ENCODE measurements at regions not wholly inside any gene's neighbourhood (a gene's known extent, or its start where the extent isn't known, plus 50 kb on each side); places are given as distances from the start of the nearest gene placed in this dataset.

DNA sequence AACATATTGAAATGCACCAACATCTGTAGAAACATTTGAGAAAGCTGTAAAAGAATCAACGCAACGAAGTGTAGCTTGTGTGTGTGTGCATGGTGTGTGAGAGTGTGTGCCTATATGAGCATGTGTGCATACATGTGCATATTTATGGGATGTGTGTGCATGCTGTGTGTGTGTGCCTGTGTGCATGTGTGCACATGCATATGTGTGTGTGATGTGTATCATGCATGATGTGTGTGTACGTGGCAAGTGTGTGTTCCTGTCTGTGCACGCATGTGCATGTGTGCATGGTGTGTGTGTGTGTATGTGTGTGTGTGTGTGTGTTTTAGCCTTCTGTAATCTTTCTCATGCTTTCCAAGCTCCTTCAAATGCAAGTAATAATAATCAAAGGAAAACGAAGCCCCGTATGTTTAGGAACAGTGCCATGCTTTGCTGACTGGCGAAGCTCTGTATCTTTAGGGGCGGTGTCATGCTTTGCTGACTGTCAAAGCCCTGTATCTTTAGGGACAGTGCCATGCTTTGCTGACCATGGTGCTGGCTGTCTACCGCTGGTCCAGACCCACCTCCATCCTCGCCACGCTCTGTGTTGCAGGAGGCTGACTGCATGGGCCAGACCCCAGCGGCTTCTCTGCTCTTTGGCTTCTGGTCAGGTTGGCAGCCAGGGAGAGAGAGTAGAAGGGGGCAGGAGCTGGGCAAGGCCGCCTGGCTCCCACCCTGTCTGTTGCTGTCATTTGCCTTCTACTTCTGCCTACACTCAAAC is 129.2 kb downstream of the ASB1 start:
- TF ChIP-seq TCF7L2 (IDR thresholded peaks at IDR 0.05; ENCODE audit: low read depth, low read length) = no peak
- TF ChIP-seq POLR2AphosphoS5 (IDR thresholded peaks at IDR 0.05; ENCODE audit: low read depth, low read length) = no peak
- TF ChIP-seq, protein P1, sequence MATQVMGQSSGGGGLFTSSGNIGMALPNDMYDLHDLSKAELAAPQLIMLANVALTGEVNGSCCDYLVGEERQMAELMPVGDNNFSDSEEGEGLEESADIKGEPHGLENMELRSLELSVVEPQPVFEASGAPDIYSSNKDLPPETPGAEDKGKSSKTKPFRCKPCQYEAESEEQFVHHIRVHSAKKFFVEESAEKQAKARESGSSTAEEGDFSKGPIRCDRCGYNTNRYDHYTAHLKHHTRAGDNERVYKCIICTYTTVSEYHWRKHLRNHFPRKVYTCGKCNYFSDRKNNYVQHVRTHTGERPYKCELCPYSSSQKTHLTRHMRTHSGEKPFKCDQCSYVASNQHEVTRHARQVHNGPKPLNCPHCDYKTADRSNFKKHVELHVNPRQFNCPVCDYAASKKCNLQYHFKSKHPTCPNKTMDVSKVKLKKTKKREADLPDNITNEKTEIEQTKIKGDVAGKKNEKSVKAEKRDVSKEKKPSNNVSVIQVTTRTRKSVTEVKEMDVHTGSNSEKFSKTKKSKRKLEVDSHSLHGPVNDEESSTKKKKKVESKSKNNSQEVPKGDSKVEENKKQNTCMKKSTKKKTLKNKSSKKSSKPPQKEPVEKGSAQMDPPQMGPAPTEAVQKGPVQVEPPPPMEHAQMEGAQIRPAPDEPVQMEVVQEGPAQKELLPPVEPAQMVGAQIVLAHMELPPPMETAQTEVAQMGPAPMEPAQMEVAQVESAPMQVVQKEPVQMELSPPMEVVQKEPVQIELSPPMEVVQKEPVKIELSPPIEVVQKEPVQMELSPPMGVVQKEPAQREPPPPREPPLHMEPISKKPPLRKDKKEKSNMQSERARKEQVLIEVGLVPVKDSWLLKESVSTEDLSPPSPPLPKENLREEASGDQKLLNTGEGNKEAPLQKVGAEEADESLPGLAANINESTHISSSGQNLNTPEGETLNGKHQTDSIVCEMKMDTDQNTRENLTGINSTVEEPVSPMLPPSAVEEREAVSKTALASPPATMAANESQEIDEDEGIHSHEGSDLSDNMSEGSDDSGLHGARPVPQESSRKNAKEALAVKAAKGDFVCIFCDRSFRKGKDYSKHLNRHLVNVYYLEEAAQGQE (IDR thresholded peaks at IDR 0.05; ENCODE audit: insufficient read depth in 1 of 2, low read depth in 2 of 2, low read length in 1 of 2) = no peak; a peak in 1 of 4 replicates
- TF ChIP-seq, protein P2, sequence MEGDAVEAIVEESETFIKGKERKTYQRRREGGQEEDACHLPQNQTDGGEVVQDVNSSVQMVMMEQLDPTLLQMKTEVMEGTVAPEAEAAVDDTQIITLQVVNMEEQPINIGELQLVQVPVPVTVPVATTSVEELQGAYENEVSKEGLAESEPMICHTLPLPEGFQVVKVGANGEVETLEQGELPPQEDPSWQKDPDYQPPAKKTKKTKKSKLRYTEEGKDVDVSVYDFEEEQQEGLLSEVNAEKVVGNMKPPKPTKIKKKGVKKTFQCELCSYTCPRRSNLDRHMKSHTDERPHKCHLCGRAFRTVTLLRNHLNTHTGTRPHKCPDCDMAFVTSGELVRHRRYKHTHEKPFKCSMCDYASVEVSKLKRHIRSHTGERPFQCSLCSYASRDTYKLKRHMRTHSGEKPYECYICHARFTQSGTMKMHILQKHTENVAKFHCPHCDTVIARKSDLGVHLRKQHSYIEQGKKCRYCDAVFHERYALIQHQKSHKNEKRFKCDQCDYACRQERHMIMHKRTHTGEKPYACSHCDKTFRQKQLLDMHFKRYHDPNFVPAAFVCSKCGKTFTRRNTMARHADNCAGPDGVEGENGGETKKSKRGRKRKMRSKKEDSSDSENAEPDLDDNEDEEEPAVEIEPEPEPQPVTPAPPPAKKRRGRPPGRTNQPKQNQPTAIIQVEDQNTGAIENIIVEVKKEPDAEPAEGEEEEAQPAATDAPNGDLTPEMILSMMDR (IDR thresholded peaks at IDR 0.05) = no peak
- no peak for TF ChIP-seq SIN3A (IDR thresholded peaks at IDR 0.05; ENCODE audit: borderline replicate concordance, insufficient read depth, low read depth, low read length)
- intact Hi-C loops (cut with micrococcal nuclease; ENCODE audit: unreplicated experiment) (no loop called here), in situ Hi-C loops (cut with HindIII; ENCODE audit: low pct_unique_long_range_greater_than_20kb, low sequenced_read_pairs) (no loop called here)
- no TSS peak for BruUV-seq (replicated peaks)
- CTCF ChIA-PET = no interaction called here
- Histone ChIP-seq H3K36me3 (ENCODE audit: control insufficient read depth, insufficient read depth, low read length) (no peaks in the 10 kb centered on the region), H3K27ac (ENCODE audit: low read length) (no peak overlapping the region), H3K4me3 (ENCODE audit: low read depth in 2 of 2, low read length in 2 of 2) (no peak overlapping the region), H3K4me1 (ENCODE audit: control insufficient read depth, insufficient read depth, low read length) (no peaks in the 10 kb centered on the region; the same call in 1 of the 2 replicates), H3K9me3 (ENCODE audit: control insufficient read depth, insufficient read depth, low read depth, low read length) (peaks cover 8% of the 10 kb centered on the region; the same call in 1 of the 2 replicates), H3K27me3 (ENCODE audit: control insufficient read depth, insufficient read depth, low read length) (no peaks in the 10 kb centered on the region)
- DNase-seq (ENCODE audit: low read depth, low spot score) = no peak
- 0 out of 2 replicates have a peak, but pooled peaks have one; percentile 35 for ATAC-seq
- POLR2A ChIA-PET = no interaction called here

DNA sequence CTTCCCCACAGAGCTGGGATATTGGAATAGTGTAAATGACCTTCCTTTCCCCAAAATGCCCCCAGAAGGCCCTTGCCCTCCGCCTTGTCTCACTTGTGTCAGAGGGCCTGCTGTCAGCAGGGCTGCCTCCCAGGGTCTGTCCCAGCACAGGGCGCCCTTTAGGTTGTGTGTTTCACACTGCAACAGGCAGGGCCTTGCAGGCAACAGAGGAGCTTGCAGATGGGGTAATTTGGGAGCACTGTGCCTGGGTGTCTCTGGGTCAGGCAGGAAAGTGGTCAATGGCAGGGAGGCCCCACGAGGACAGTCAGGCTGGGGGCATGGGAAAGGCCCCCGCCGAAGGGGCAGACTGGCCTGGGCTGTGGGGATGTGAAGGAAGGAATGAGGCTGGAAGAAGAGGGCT is 130.7 kb downstream of the ASB1 start:
- H3K4me1 ChIP-seq (ENCODE audit: control insufficient read depth, insufficient read depth, low read length) = no peaks in the 10 kb centered on the region; the same call in 1 of the 2 replicates
- TF ChIP-seq SIN3A (IDR thresholded peaks at IDR 0.05; ENCODE audit: borderline replicate concordance, insufficient read depth, low read depth, low read length) = no peak
- TF ChIP-seq, protein P1 (IDR thresholded peaks at IDR 0.05; ENCODE audit: insufficient read depth in 1 of 2, low read depth in 2 of 2, low read length in 1 of 2) = no peak
- TF ChIP-seq POLR2AphosphoS5 (IDR thresholded peaks at IDR 0.05; ENCODE audit: low read depth, low read length) = no peak
- TF ChIP-seq, protein P2 (IDR thresholded peaks at IDR 0.05) = no peak
- TF ChIP-seq TCF7L2 (IDR thresholded peaks at IDR 0.05; ENCODE audit: low read depth, low read length) = no peak
- no TSS peak for BruUV-seq (replicated peaks)
- no peaks in the 10 kb centered on the region for H3K27me3 ChIP-seq (ENCODE audit: control insufficient read depth, insufficient read depth, low read length)
- 0 out of 2 replicates have a peak, but pooled peaks cover 6% of the 10 kb centered on the region for H3K9me3 ChIP-seq (ENCODE audit: control insufficient read depth, insufficient read depth, low read depth, low read length)
- in situ Hi-C loops (cut with HindIII; ENCODE audit: low pct_unique_long_range_greater_than_20kb, low sequenced_read_pairs) = no loop called here
- ChIA-PET CTCF (no interaction called here), POLR2A (no interaction called here)
- DNase-seq (ENCODE audit: low read depth, low spot score) (no peak), ATAC-seq (no peak)
- H3K36me3 ChIP-seq (ENCODE audit: control insufficient read depth, insufficient read depth, low read length) = no peaks in the 10 kb centered on the region
- intact Hi-C loops (cut with micrococcal nuclease; ENCODE audit: unreplicated experiment) = no loop called here
- H3K4me3 ChIP-seq (ENCODE audit: low read depth in 2 of 2, low read length in 2 of 2) = no peak overlapping the region
- H3K27ac ChIP-seq (ENCODE audit: low read length) = no peak overlapping the region
